Endothelial cell of umbilical vein (primary cell): ENCODE measurements at regions not wholly inside any gene's neighbourhood (a gene's known extent, or its start where the extent isn't known, plus 50 kb on each side); places are given as distances from the start of the nearest gene placed in this dataset.

Source experiments
- CTCF ChIP-seq, 2 donors: IDR thresholded peaks; 1 replicate in 1 of 2; 2 replicates in 1 of 2; pipeline ENCODE4 v1.5.1; 2011; ENCODE audit warnings: low read length in 2 of 2, mild to moderate bottlenecking in 2 of 2, moderate library complexity in 2 of 2, control low read depth in 1 of 2, inconsistent platforms in 1 of 2, low read depth in 1 of 2; ENCODE audit not compliant: insufficient read depth in 1 of 2; ENCODE audit errors: extremely low read depth in 1 of 2
- EZH2 ChIP-seq: IDR thresholded peaks from 2 replicates; pipeline ENCODE4 v1.6.1; 2012; ENCODE audit warnings: borderline replicate concordance, low read depth, mild to moderate bottlenecking, moderate library complexity, low read length, inconsistent platforms; ENCODE audit not compliant: severe bottlenecking
- POLR2A ChIP-seq: IDR thresholded peaks from 2 replicates; pipeline ENCODE4 v1.6.1; 2012; ENCODE audit warnings: low read depth, mild to moderate bottlenecking, control low read depth, low read length
- POLR2AphosphoS5 ChIP-seq: IDR thresholded peaks from 2 replicates; pipeline ENCODE4 v1.6.1; 2012; ENCODE audit warnings: low read depth, mild to moderate bottlenecking, control low read depth, low read length, moderate library complexity; ENCODE audit not compliant: insufficient read depth

GRCh38 chr14:30290001-30290400, 269.0 kb upstream of the G2E3 start:
- TF ChIP-seq CTCF (IDR thresholded peaks at IDR 0.05; ENCODE audit: extremely low read depth in 1 of 2, insufficient read depth in 1 of 2, low read depth in 1 of 2, low read length in 2 of 2) (no peak), POLR2A (no peak), POLR2AphosphoS5 (no peak), EZH2 (no peak)
